H1 (cell line): ENCODE measurements at regions not wholly inside any gene's neighbourhood (a gene's known extent, or its start where the extent isn't known, plus 50 kb on each side); places are given as distances from the start of the nearest gene placed in this dataset.
"Not testable (repeated sequence)": the region's sequence is repeated elsewhere in the genome, so short reads cannot be mapped to it uniquely, and the experiment has no call there.

Source experiments
- CBX8 ChIP-seq: fragments of 300-800, 300-1000 bp; sonication (generic); IDR thresholded peaks from 2 replicates; pipeline ENCODE4 v1.7.1; 2016; ENCODE audit warnings: low read depth, low read length, borderline replicate concordance
- CTCF ChIP-seq, 3 experiments: IDR thresholded peaks; 1 replicate in 2 of 3; 2 replicates in 1 of 3; pipeline versions ENCODE4 v1.5.1 to v1.6.1; 2011; ENCODE audit warnings: low read length in 3 of 3, mild to moderate bottlenecking in 3 of 3, inconsistent platforms in 2 of 3, low read depth in 1 of 3, moderate library complexity in 1 of 3; ENCODE audit not compliant: insufficient read depth in 1 of 3; ENCODE audit errors: control extremely low read depth in 1 of 3
- EP300 ChIP-seq, 2 experiments: IDR thresholded peaks; 1 replicate in 1 of 2; 2 replicates in 1 of 2; pipeline ENCODE4 v1.6.1; 2011 to 2012; ENCODE audit warnings: low read depth in 2 of 2, low read length in 2 of 2, mild to moderate bottlenecking in 2 of 2, borderline replicate concordance in 1 of 2, inconsistent platforms in 1 of 2, moderate library complexity in 1 of 2
- PHF8 ChIP-seq: fragments of 200-600 bp; sonication (generic); conservative IDR thresholded peaks from 2 replicates; pipeline ENCODE4 v1.7.1; 2012; ENCODE audit warnings: low read depth, mild to moderate bottlenecking, inconsistent platforms, low read length, moderate library complexity
- POLR2A ChIP-seq, 2 experiments: IDR thresholded peaks; 1 replicate in 1 of 2; 2 replicates in 1 of 2; pipeline ENCODE4 v1.6.1; 2011; ENCODE audit warnings: low read depth in 2 of 2, low read length in 2 of 2, mild to moderate bottlenecking in 2 of 2; ENCODE audit errors: control extremely low read depth in 1 of 2
- POLR2AphosphoS5 ChIP-seq: IDR thresholded peaks from 2 replicates; pipeline ENCODE4 v1.6.1; 2011; ENCODE audit warnings: low read depth, low read length
- RAD21 ChIP-seq, 2 experiments: IDR thresholded peaks in 1 of 2; conservative IDR thresholded peaks in 1 of 2; 2 replicates each; pipeline ENCODE4 v1.6.1; 2011; ENCODE audit warnings: low read depth in 2 of 2, low read length in 2 of 2, improper control_type of control experiment in 1 of 2, inconsistent platforms in 1 of 2, mild to moderate bottlenecking in 1 of 2, moderate library complexity in 1 of 2
- SIRT6 ChIP-seq: IDR thresholded peaks from one replicate; pipeline ENCODE4 v1.7.1; 2012; ENCODE audit warnings: low read length, inconsistent platforms
- TAF1 ChIP-seq: IDR thresholded peaks from 2 replicates; pipeline ENCODE4 v1.6.1; 2011; ENCODE audit warnings: mild to moderate bottlenecking, low read depth, low read length
- YY1 ChIP-seq: IDR thresholded peaks from 2 replicates; pipeline ENCODE4 v1.6.1; 2011; ENCODE audit warnings: low read depth, mild to moderate bottlenecking, low read length

GRCh38 chr21:8764416-8764815 is 1757.0 kb upstream of the TPTE start:
- TF ChIP-seq TAF1; CTCF (IDR thresholded peaks at IDR 0.05; ENCODE audit: control extremely low read depth in 1 of 3, insufficient read depth in 1 of 3, low read depth in 1 of 3, low read length in 3 of 3); POLR2AphosphoS5; YY1; POLR2A (IDR thresholded peaks at IDR 0.05; ENCODE audit: control extremely low read depth in 1 of 2, low read depth in 2 of 2, low read length in 2 of 2); PHF8; CBX8; SIRT6; EP300 (IDR thresholded peaks at IDR 0.05; ENCODE audit: borderline replicate concordance in 1 of 2, low read depth in 2 of 2, low read length in 2 of 2); RAD21 (IDR thresholded peaks at IDR 0.05 in 1 of 2, conservative IDR thresholded peaks at IDR 0.05 in 1 of 2; ENCODE audit: low read depth in 2 of 2, low read length in 2 of 2): not testable (repeated sequence)
